DOHH2 (cell line): ENCODE measurements at regions not wholly inside any gene's neighbourhood (a gene's known extent, or its start where the extent isn't known, plus 50 kb on each side); places are given as distances from the start of the nearest gene placed in this dataset.

Experiments
- H3F3A ChIP-seq: fragments of 200-600 bp; sonication (generic), shearing (Covaris generic); 2 replicates; pipeline ENCODE4 v1.6.0; 2016; ENCODE audit warnings: antibody characterized with exemption, mild to moderate bottlenecking; ENCODE audit not compliant: control insufficient read depth, insufficient read depth
- H3K27ac ChIP-seq: fragments of 200-600 bp; sonication (generic); 2 replicates; pipeline ENCODE4 v1.5.1; 2014; ENCODE audit warnings: low read depth, mild to moderate bottlenecking, low read length, moderate library complexity
- H3K27me3 ChIP-seq: fragments of 200-600 bp; sonication (generic); 2 replicates; pipeline ENCODE4 v1.6.1; 2014; ENCODE audit warnings: mild to moderate bottlenecking, low read length, mixed read lengths; ENCODE audit not compliant: control insufficient read depth
- H3K36me3 ChIP-seq: fragments of 200-600 bp; sonication (generic); 2 replicates; pipeline ENCODE4 v1.6.1; 2014; ENCODE audit warnings: mild to moderate bottlenecking, low read length, moderate library complexity, mixed read lengths; ENCODE audit not compliant: control insufficient read depth
- H3K4me1 ChIP-seq: fragments of 200-600 bp; sonication (generic); 2 replicates; pipeline ENCODE4 v1.6.1; 2014; ENCODE audit warnings: mild to moderate bottlenecking, low read length, mixed read lengths; ENCODE audit not compliant: control insufficient read depth
- H3K4me2 ChIP-seq: fragments of 200-600 bp; sonication (generic); 2 replicates; pipeline ENCODE4 v1.6.0; 2014; ENCODE audit warnings: mild to moderate bottlenecking, low read length, moderate library complexity
- H3K4me3 ChIP-seq: fragments of 200-600 bp; sonication (generic); 2 replicates; pipeline ENCODE4 v1.5.1; 2014; ENCODE audit warnings: mild to moderate bottlenecking, low read length, mixed read lengths
- H3K79me2 ChIP-seq: fragments of 200-600 bp; sonication (generic); 2 replicates; pipeline ENCODE4 v1.6.1; 2014; ENCODE audit warnings: mild to moderate bottlenecking, low read length, mixed read lengths; ENCODE audit not compliant: control insufficient read depth
- H3K9me2 ChIP-seq: fragments of 200-600 bp; sonication (generic); replicated peaks from 2 replicates; pipeline ENCODE4 v1.6.1; 2014; ENCODE audit warnings: mild to moderate bottlenecking, low read length, mixed read lengths; ENCODE audit not compliant: control insufficient read depth
- H3K9me3 ChIP-seq: fragments of 200-600 bp; sonication (generic); 2 replicates; pipeline ENCODE4 v1.6.1; 2014; ENCODE audit warnings: antibody characterized with exemption, low read length, mixed read lengths; ENCODE audit not compliant: control insufficient read depth, insufficient read depth
- H4K20me1 ChIP-seq: fragments of 200-600 bp; sonication (generic); 2 replicates; pipeline ENCODE4 v1.6.0; 2014; ENCODE audit warnings: low read depth, mild to moderate bottlenecking, antibody characterized with exemption, low read length, moderate library complexity; ENCODE audit not compliant: control insufficient read depth, insufficient read depth
- CTCF ChIP-seq: fragments of 200-600 bp; sonication (generic); IDR thresholded peaks from one replicate; pipeline ENCODE4 v1.5.1; 2014; ENCODE audit warnings: antibody characterized with exemption, mild to moderate bottlenecking, low read depth, low read length; ENCODE audit not compliant: poor library complexity, severe bottlenecking
- EZH2phosphoT487 ChIP-seq: fragments of 200-600 bp; sonication (generic); IDR thresholded peaks from 2 replicates; pipeline ENCODE4 v1.6.1; 2017; ENCODE audit warnings: borderline replicate concordance, mild to moderate bottlenecking, antibody characterized with exemption, low read length, moderate library complexity, mixed read lengths

GRCh38 chr4:167713756-167714155, 378.6 kb upstream of the ANXA10 start:
- Histone ChIP-seq H4K20me1 (no peaks in the 10 kb centered on the region), H3K9me2 (no peaks in the 10 kb centered on the region), H3K4me3 (no peak overlapping the region), H3K27me3 (no peaks in the 10 kb centered on the region), H3K4me2 (no peak overlapping the region), H3F3A (no peaks in the 10 kb centered on the region), H3K9me3 (no peaks in the 10 kb centered on the region), H3K27ac (no peak overlapping the region), H3K36me3 (no peaks in the 10 kb centered on the region), H3K4me1 (no peaks in the 10 kb centered on the region), H3K79me2 (no peaks in the 10 kb centered on the region)
- no peak for TF ChIP-seq EZH2phosphoT487
- TF ChIP-seq CTCF, result no peak

GRCh38 chr4:167715176-167715575, 377.2 kb upstream of the ANXA10 start:
- no peaks in the 10 kb centered on the region for H3F3A ChIP-seq
- no peaks in the 10 kb centered on the region for H3K36me3 ChIP-seq
- H3K4me1 ChIP-seq, result no peaks in the 10 kb centered on the region
- no peak overlapping the region for H3K4me3 ChIP-seq
- H3K9me2 ChIP-seq, result no peaks in the 10 kb centered on the region
- no peak for TF ChIP-seq EZH2phosphoT487
- TF ChIP-seq CTCF, result no peak
- H3K79me2 ChIP-seq, result no peaks in the 10 kb centered on the region
- no peak overlapping the region for H3K4me2 ChIP-seq
- no peaks in the 10 kb centered on the region for H3K27me3 ChIP-seq
- no peaks in the 10 kb centered on the region for H3K9me3 ChIP-seq
- no peak overlapping the region for H3K27ac ChIP-seq
- H4K20me1 ChIP-seq, result no peaks in the 10 kb centered on the region

GRCh38 chr4:167717495-167717894, 374.8 kb upstream of the ANXA10 start:
- no peaks in the 10 kb centered on the region for H3K36me3 ChIP-seq
- H3K4me2 ChIP-seq, result no peak overlapping the region
- H3F3A ChIP-seq, result no peaks in the 10 kb centered on the region
- no peak for TF ChIP-seq EZH2phosphoT487
- TF ChIP-seq CTCF, result no peak
- no peaks in the 10 kb centered on the region for H4K20me1 ChIP-seq
- H3K4me3 ChIP-seq, result no peak overlapping the region
- no peaks in the 10 kb centered on the region for H3K79me2 ChIP-seq
- no peaks in the 10 kb centered on the region for H3K9me2 ChIP-seq
- no peaks in the 10 kb centered on the region for H3K4me1 ChIP-seq
- H3K27me3 ChIP-seq, result no peaks in the 10 kb centered on the region
- no peak overlapping the region for H3K27ac ChIP-seq
- no peaks in the 10 kb centered on the region for H3K9me3 ChIP-seq
